Transverse colon (tissue), 4 donors: ENCODE measurements at regions not wholly inside any gene's neighbourhood (a gene's known extent, or its start where the extent isn't known, plus 50 kb on each side); places are given as distances from the start of the nearest gene placed in this dataset.

Experiments used
- DNase-seq: peaks from one replicate; pipeline ENCODE4 v3.0.0-alpha.2; 2019
- H3K27ac ChIP-seq, 4 donors: fragments of 200-600 bp; sonication (generic); 2 replicates each; pipeline ENCODE4 v1.5.1; 2016 to 2018; ENCODE audit warnings: inconsistent platforms in 4 of 4
- H3K27me3 ChIP-seq: fragments of 200-600 bp; sonication (generic); 2 replicates; pipeline ENCODE4 v1.5.1; 2017; ENCODE audit warnings: inconsistent platforms
- H3K36me3 ChIP-seq, 4 donors: fragments of 200-600 bp; sonication (generic); 2 replicates each; pipeline ENCODE4 v1.5.1; 2017 to 2019; ENCODE audit warnings: inconsistent platforms in 4 of 4
- H3K4me1 ChIP-seq, 4 donors: fragments of 200-600 bp; sonication (generic); 2 replicates each; pipeline ENCODE4 v1.5.1; 2017 to 2020; ENCODE audit warnings: inconsistent platforms in 4 of 4
- H3K4me3 ChIP-seq, 4 donors: fragments of 200-600 bp; sonication (generic); 1 replicate in 1 of 4; 2 replicates in 3 of 4; pipeline versions ENCODE4 v1.5.1 to v1.6.1; 2017 to 2019; ENCODE audit warnings: inconsistent platforms in 4 of 4
- H3K9me3 ChIP-seq, 2 donors: fragments of 200-600 bp; sonication (generic); 2 replicates each; pipeline ENCODE4 v1.5.1; 2017 to 2019; ENCODE audit warnings: inconsistent platforms in 2 of 2
- EP300 ChIP-seq: sonication (generic); formaldehyde crosslinking; IDR thresholded peaks from one replicate; pipeline ENCODE4 v1.6.1; 2017; ENCODE audit warnings: antibody characterized with exemption, low read depth
- POLR2A ChIP-seq: fragments of 450-650 bp; IDR thresholded peaks from one replicate; pipeline ENCODE4 v1.6.1; 2016; ENCODE audit warnings: antibody characterized with exemption, mild to moderate bottlenecking, moderate library complexity
- POLR2AphosphoS5 ChIP-seq, 3 donors: sonication (generic); formaldehyde crosslinking; IDR thresholded peaks; one replicate each; pipeline ENCODE4 v1.6.1; 2016; ENCODE audit warnings: antibody characterized with exemption in 3 of 3
- WGBS, 2 donors: methylation state at CpG; one replicate each; pipeline ENCODE4 v1.1.5; 2018; ENCODE audit warnings: low coverage in 1 of 2; 5-methylcytosine and 5-hydroxymethylcytosine counted together
- in situ Hi-C, 4 donors: fragments of 200-750 bp; cut with MboI; loops; one replicate each; pipeline versions ENCODE4 v1.15.0 to v1.15.1; 2017; ENCODE audit warnings: low sequenced_read_pairs in 3 of 4, low pct_ligation_motif_present in 1 of 4, low pct_unique_long_range_greater_than_20kb in 1 of 4
- intact Hi-C: fragments of 100-400 bp; cut with DNase I; formaldehyde crosslinking; loops from one replicate; pipeline ENCODE4 v1.15.1; 2023; ENCODE audit warnings: low total_unique reads
- TF ChIP-seq, protein P1 (sequence below), 5 experiments: fragments of 200-600 bp in 3 of 5; fragments of 450-650 bp in 2 of 5; sonication (generic) in 3 of 5; IDR thresholded peaks; 1 replicate in 2 of 5; 2 replicates in 3 of 5; pipeline ENCODE4 v1.5.1; 2016 to 2017; ENCODE audit warnings: antibody characterized with exemption in 5 of 5, inconsistent platforms in 3 of 5, mild to moderate bottlenecking in 2 of 5, moderate library complexity in 1 of 5

GRCh38 chr5:18968966-18969365, 1019.0 kb downstream of the CDH18 start:
- Histone ChIP-seq H3K27ac (no peak overlapping the region), H3K36me3 (no peaks in the 10 kb centered on the region), H3K27me3 (no peaks in the 10 kb centered on the region), H3K4me3 (no peak overlapping the region), H3K4me1 (no peaks in the 10 kb centered on the region), H3K9me3 (no peaks in the 10 kb centered on the region)
- DNase-seq: no peak
- in situ Hi-C loops (no loop called here), intact Hi-C loops (no loop called here)
- WGBS, 2 donors: 59 to 66% methylated on average over 5 to 6 of the region's 6 CpGs
- no peak for TF ChIP-seq POLR2AphosphoS5 (IDR thresholded peaks at IDR 0.05)
- TF ChIP-seq POLR2A: no peak
- TF ChIP-seq EP300: no peak
- TF ChIP-seq, protein P1, sequence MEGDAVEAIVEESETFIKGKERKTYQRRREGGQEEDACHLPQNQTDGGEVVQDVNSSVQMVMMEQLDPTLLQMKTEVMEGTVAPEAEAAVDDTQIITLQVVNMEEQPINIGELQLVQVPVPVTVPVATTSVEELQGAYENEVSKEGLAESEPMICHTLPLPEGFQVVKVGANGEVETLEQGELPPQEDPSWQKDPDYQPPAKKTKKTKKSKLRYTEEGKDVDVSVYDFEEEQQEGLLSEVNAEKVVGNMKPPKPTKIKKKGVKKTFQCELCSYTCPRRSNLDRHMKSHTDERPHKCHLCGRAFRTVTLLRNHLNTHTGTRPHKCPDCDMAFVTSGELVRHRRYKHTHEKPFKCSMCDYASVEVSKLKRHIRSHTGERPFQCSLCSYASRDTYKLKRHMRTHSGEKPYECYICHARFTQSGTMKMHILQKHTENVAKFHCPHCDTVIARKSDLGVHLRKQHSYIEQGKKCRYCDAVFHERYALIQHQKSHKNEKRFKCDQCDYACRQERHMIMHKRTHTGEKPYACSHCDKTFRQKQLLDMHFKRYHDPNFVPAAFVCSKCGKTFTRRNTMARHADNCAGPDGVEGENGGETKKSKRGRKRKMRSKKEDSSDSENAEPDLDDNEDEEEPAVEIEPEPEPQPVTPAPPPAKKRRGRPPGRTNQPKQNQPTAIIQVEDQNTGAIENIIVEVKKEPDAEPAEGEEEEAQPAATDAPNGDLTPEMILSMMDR (IDR thresholded peaks at IDR 0.05): no peak

DNA sequence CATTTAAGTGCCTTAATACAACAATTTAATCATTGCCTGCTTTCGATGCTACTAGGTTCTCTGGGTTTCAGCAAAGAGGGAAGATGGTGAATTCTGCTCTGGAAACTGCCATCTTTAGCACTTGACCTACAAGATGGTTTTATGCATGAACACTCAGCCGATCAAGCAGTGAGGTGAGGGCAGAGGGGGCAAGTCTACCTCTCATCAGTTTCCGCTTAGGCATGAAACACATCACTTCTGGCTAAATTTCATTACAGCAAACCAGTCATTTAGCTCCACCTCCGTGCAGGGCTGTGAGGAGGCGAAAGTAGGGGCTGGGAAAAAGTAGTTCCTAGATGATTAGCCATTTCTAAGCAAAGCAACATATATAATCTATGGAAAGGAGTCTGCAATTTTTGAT, 1018.0 kb downstream of the CDH18 start:
- H3K36me3 ChIP-seq: no peaks in the 10 kb centered on the region
- intact Hi-C loops (no loop called here), in situ Hi-C loops (no loop called here)
- WGBS, 2 donors: 71 to 86% methylated on average over 5 of the region's 5 CpGs
- H3K27me3 ChIP-seq: no peaks in the 10 kb centered on the region
- no peak overlapping the region for H3K4me3 ChIP-seq
- no peak overlapping the region for H3K27ac ChIP-seq
- no peaks in the 10 kb centered on the region for H3K4me1 ChIP-seq
- DNase-seq: no peak
- TF ChIP-seq, protein P1 (IDR thresholded peaks at IDR 0.05): no peak
- TF ChIP-seq POLR2A (no peak), POLR2AphosphoS5 (IDR thresholded peaks at IDR 0.05) (no peak), EP300 (no peak)
- no peaks in the 10 kb centered on the region for H3K9me3 ChIP-seq

GRCh38 chr5:18972177-18972576, 1015.8 kb downstream of the CDH18 start:
- WGBS, 2 donors: 52 to 55% methylated on average over 3 of the region's 3 CpGs
- in situ Hi-C loops: no loop called here
- H3K27ac ChIP-seq: no peak overlapping the region
- H3K4me1 ChIP-seq: no peaks in the 10 kb centered on the region
- no peaks in the 10 kb centered on the region for H3K36me3 ChIP-seq
- no peak overlapping the region for H3K4me3 ChIP-seq
- TF ChIP-seq POLR2A (no peak), EP300 (no peak), POLR2AphosphoS5 (IDR thresholded peaks at IDR 0.05) (no peak)
- TF ChIP-seq, protein P1 (IDR thresholded peaks at IDR 0.05): no peak
- no peak for DNase-seq
- no peaks in the 10 kb centered on the region for H3K27me3 ChIP-seq
- H3K9me3 ChIP-seq: no peaks in the 10 kb centered on the region
- intact Hi-C loops: no loop called here

GRCh38 chr5:18975624-18976023, 1012.4 kb downstream of the CDH18 start:
- intact Hi-C loops (no loop called here), in situ Hi-C loops (no loop called here)
- no peaks in the 10 kb centered on the region for H3K9me3 ChIP-seq
- H3K27me3 ChIP-seq: no peaks in the 10 kb centered on the region
- 57 to 59% methylated on average over 5 of the region's 5 CpGs for WGBS, 2 donors
- TF ChIP-seq POLR2A: no peak
- TF ChIP-seq, protein P1 (IDR thresholded peaks at IDR 0.05): no peak
- no peak for TF ChIP-seq EP300
- TF ChIP-seq POLR2AphosphoS5 (IDR thresholded peaks at IDR 0.05): no peak
- no peak overlapping the region for H3K4me3 ChIP-seq
- no peaks in the 10 kb centered on the region for H3K36me3 ChIP-seq
- no peak for DNase-seq
- no peak overlapping the region for H3K27ac ChIP-seq
- H3K4me1 ChIP-seq: no peaks in the 10 kb centered on the region
